ENCODE measurements at regions not wholly inside any gene's neighbourhood (a gene's known extent, or its start where the extent isn't known, plus 50 kb on each side); places are given as distances from the start of the nearest gene placed in this dataset.

GRCh38 chr7:24039991-24040624, 243.9 kb upstream of the NPY start:
- Histone ChIP-seq H3K4me1 (no peaks in the 10 kb centered on the region), H3K9me3 (no peaks in the 10 kb centered on the region), H3K27me3 (no peaks in the 10 kb centered on the region), H3K27ac (no peak overlapping the region), H3K4me3 (no peak overlapping the region), H3K36me3 (no peaks in the 10 kb centered on the region)
- TF ChIP-seq POLR2A (IDR thresholded peaks at IDR 0.05) (no peak), CTCF (IDR thresholded peaks at IDR 0.05) (no peak)
- no peak for DNase-seq

- no peaks in the 10 kb centered on the region for H3K36me3 ChIP-seq
- H3K4me1 ChIP-seq = no peaks in the 10 kb centered on the region
- TF ChIP-seq POLR2A (IDR thresholded peaks at IDR 0.05) (no peak), CTCF (IDR thresholded peaks at IDR 0.05) (no peak)
- no peak for DNase-seq
- H3K9me3 ChIP-seq = no peaks in the 10 kb centered on the region
- no peak overlapping the region for H3K4me3 ChIP-seq
- no peaks in the 10 kb centered on the region for H3K27me3 ChIP-seq
- H3K27ac ChIP-seq = no peak overlapping the region
These were observed 242.0 kb upstream of the NPY start for GRCh38 chr7:24042028-24042427.

GRCh38 chr7:24049296-24049695, 234.7 kb upstream of the NPY start:
- H3K27ac ChIP-seq = no peak overlapping the region
- H3K36me3 ChIP-seq = no peaks in the 10 kb centered on the region
- TF ChIP-seq CTCF (IDR thresholded peaks at IDR 0.05) = no peak
- no peak for TF ChIP-seq POLR2A (IDR thresholded peaks at IDR 0.05)
- no peak overlapping the region for H3K4me3 ChIP-seq
- no peaks in the 10 kb centered on the region for H3K27me3 ChIP-seq
- no peaks in the 10 kb centered on the region for H3K4me1 ChIP-seq
- no peak for DNase-seq
- no peaks in the 10 kb centered on the region for H3K9me3 ChIP-seq

- TF ChIP-seq POLR2A (IDR thresholded peaks at IDR 0.05) = no peak
- no peak for TF ChIP-seq CTCF (IDR thresholded peaks at IDR 0.05)
- DNase-seq = no peak
- no peaks in the 10 kb centered on the region for H3K27me3 ChIP-seq
- H3K36me3 ChIP-seq = no peaks in the 10 kb centered on the region
- no peak overlapping the region for H3K4me3 ChIP-seq
- no peak overlapping the region for H3K27ac ChIP-seq
- H3K4me1 ChIP-seq = no peaks in the 10 kb centered on the region
- no peaks in the 10 kb centered on the region for H3K9me3 ChIP-seq
These were observed 232.9 kb upstream of the NPY start for GRCh38 chr7:24050991-24051560.

- H3K4me3 ChIP-seq = no peak overlapping the region
- no peaks in the 10 kb centered on the region for H3K27me3 ChIP-seq
- no peak for TF ChIP-seq POLR2A (IDR thresholded peaks at IDR 0.05)
- no peak for TF ChIP-seq CTCF (IDR thresholded peaks at IDR 0.05)
- H3K9me3 ChIP-seq = no peaks in the 10 kb centered on the region
- no peaks in the 10 kb centered on the region for H3K36me3 ChIP-seq
- H3K27ac ChIP-seq = no peak overlapping the region
- DNase-seq = no peak
- H3K4me1 ChIP-seq = no peaks in the 10 kb centered on the region
These were observed 232.3 kb upstream of the NPY start for GRCh38 chr7:24051651-24052050.
